IMR-90 (cell line): ENCODE measurements at regions not wholly inside any gene's neighbourhood (a gene's known extent, or its start where the extent isn't known, plus 50 kb on each side); places are given as distances from the start of the nearest gene placed in this dataset.

Experiments
- ATAC-seq: fragments of 200-7000 bp; cut with Tn5 transposase; 2 replicates; pipeline ENCODE4 v1.9.1; 2020; ENCODE audit warnings: low read depth, mild to moderate bottlenecking, moderate library complexity
- BruUV-seq: library from RNA; stranded (reverse); fragments of 400-500 nt; replicated peaks from 2 replicates; lab custom pipeline; 2021; lab: Mats Ljungman, UMichigan
- CTCF ChIA-PET: fragments of 300-600 bp; formaldehyde crosslinking; extraction: SDS; loops from one replicate; lab custom pipeline; 2021; ENCODE audit warnings: antibody characterized with exemption; lab: Yijun Ruan, JAX
- POLR2A ChIA-PET: fragments of 300-600 bp; sonication (Branson Sonifier 250); formaldehyde crosslinking; loops from one replicate; lab custom pipeline; 2022; ENCODE audit warnings: antibody characterized with exemption; ENCODE audit not compliant: unreplicated experiment; lab: Charles Lee
- DNase-seq: peaks from one replicate; pipeline ENCODE4 v3.0.0; 2013
- H2AFZ ChIP-seq: replicated peaks from 2 replicates; pipeline ENCODE3; 2013; ENCODE audit warnings: low read length, mild to moderate bottlenecking; ENCODE audit not compliant: poor library complexity
- H2AK5ac ChIP-seq: 2 replicates; pipeline ENCODE4 v1.6.1; 2013; ENCODE audit warnings: low read depth, low read length, inconsistent platforms
- H2AK9ac ChIP-seq: replicated peaks from 2 replicates; pipeline ENCODE3; 2013; ENCODE audit warnings: mild to moderate bottlenecking, low read depth, low read length, moderate library complexity; ENCODE audit not compliant: poor library complexity
- H2BK120ac ChIP-seq: 2 replicates; pipeline ENCODE4 v1.6.1; 2013; ENCODE audit warnings: low read depth, low read length, inconsistent platforms
- H2BK15ac ChIP-seq: 3 replicates; pipeline ENCODE4 v1.6.1; 2013; ENCODE audit warnings: low read depth, low read length, inconsistent platforms
- H2BK20ac ChIP-seq: 2 replicates; pipeline ENCODE4 v1.6.1; 2013; ENCODE audit warnings: low read depth, mild to moderate bottlenecking, inconsistent platforms, low read length, moderate library complexity
- H2BK5ac ChIP-seq: 2 replicates; pipeline ENCODE4 v1.6.1; 2013; ENCODE audit warnings: mild to moderate bottlenecking, low read depth, low read length, inconsistent platforms; ENCODE audit not compliant: poor library complexity, severe bottlenecking
- H3K14ac ChIP-seq: replicated peaks from 2 replicates; pipeline ENCODE4 v1.6.1; 2013; ENCODE audit warnings: low read depth, low read length, inconsistent platforms
- H3K18ac ChIP-seq: 2 replicates; pipeline ENCODE4 v1.6.1; 2013; ENCODE audit warnings: low read depth, low read length, control low read depth
- H3K23ac ChIP-seq: 2 replicates; pipeline ENCODE4 v1.6.1; 2013; ENCODE audit warnings: low read depth, low read length, inconsistent platforms
- H3K27ac ChIP-seq: 2 replicates; pipeline ENCODE4 v1.5.1; 2013; ENCODE audit warnings: mild to moderate bottlenecking, control low read depth, low read length; ENCODE audit not compliant: insufficient read depth
- H3K27me3 ChIP-seq: 2 replicates; pipeline ENCODE4 v1.6.1; 2013; ENCODE audit warnings: low read length; ENCODE audit not compliant: control insufficient read depth, insufficient read depth
- H3K36me3 ChIP-seq: 2 replicates; pipeline ENCODE4 v1.6.1; 2013; ENCODE audit warnings: low read length, mixed read lengths; ENCODE audit not compliant: control insufficient read depth, insufficient read depth
- H3K4ac ChIP-seq: 2 replicates; pipeline ENCODE4 v1.6.1; 2013; ENCODE audit warnings: low read depth, low read length, inconsistent platforms
- H3K4me1 ChIP-seq: 2 replicates; pipeline ENCODE4 v1.6.1; 2013; ENCODE audit warnings: low read length, mixed read lengths; ENCODE audit not compliant: control insufficient read depth, insufficient read depth
- H3K4me2 ChIP-seq: 2 replicates; pipeline ENCODE4 v1.6.1; 2013; ENCODE audit warnings: low read depth, mild to moderate bottlenecking, control low read depth, low read length, moderate library complexity
- H3K4me3 ChIP-seq: 2 replicates; pipeline ENCODE4 v1.5.1; 2013; ENCODE audit warnings: low read depth, mild to moderate bottlenecking, control low read depth, low read length, moderate library complexity; ENCODE audit not compliant: insufficient read depth
- H3K56ac ChIP-seq: 2 replicates; pipeline ENCODE4 v1.6.1; 2013; ENCODE audit warnings: low read length, inconsistent platforms; ENCODE audit not compliant: insufficient read depth; ENCODE audit errors: extremely low read depth
- H3K79me1 ChIP-seq, 2 experiments: 2 replicates each; pipeline ENCODE4 v1.6.1; 2013; ENCODE audit warnings: low read length in 2 of 2, inconsistent platforms in 1 of 2, low read depth in 1 of 2
- H3K9ac ChIP-seq: 2 replicates; pipeline ENCODE4 v1.6.1; 2013; ENCODE audit warnings: low read depth, low read length, control low read depth
- H3K9me1 ChIP-seq: 2 replicates; pipeline ENCODE4 v1.6.1; 2013; ENCODE audit warnings: low read length, inconsistent platforms; ENCODE audit not compliant: insufficient read depth
- H3K9me3 ChIP-seq: 2 replicates; pipeline ENCODE4 v1.6.1; 2013; ENCODE audit warnings: low read length; ENCODE audit not compliant: control insufficient read depth, insufficient read depth
- H4K20me1 ChIP-seq: 2 replicates; pipeline ENCODE4 v1.6.1; 2013; ENCODE audit warnings: low read length, inconsistent platforms; ENCODE audit not compliant: insufficient read depth
- H4K5ac ChIP-seq: 2 replicates; pipeline ENCODE4 v1.6.1; 2013; ENCODE audit warnings: mild to moderate bottlenecking, low read depth, low read length, control low read depth
- H4K8ac ChIP-seq, 2 experiments: 2 replicates each; pipeline ENCODE4 v1.6.1; 2013; ENCODE audit warnings: low read depth in 2 of 2, low read length in 2 of 2, control low read depth in 1 of 2, inconsistent platforms in 1 of 2
- H4K91ac ChIP-seq: 2 replicates; pipeline ENCODE4 v1.6.1; 2013; ENCODE audit warnings: low read depth, low read length, inconsistent platforms; ENCODE audit not compliant: insufficient read depth
- BHLHE40 ChIP-seq: fragments of 150-350 bp; IDR thresholded peaks from 2 replicates; pipeline ENCODE4 v1.6.1; 2016; ENCODE audit warnings: mild to moderate bottlenecking, low read depth, low read length
- CEBPB ChIP-seq: IDR thresholded peaks from 2 replicates; pipeline ENCODE4 v1.6.1; 2012; ENCODE audit warnings: low read depth, low read length, improper control_type of control experiment
- CHD1 ChIP-seq: IDR thresholded peaks from 2 replicates; pipeline ENCODE4 v1.6.1; 2012; ENCODE audit warnings: low read depth, low read length, improper control_type of control experiment
- MXI1 ChIP-seq: IDR thresholded peaks from 2 replicates; pipeline ENCODE4 v1.6.1; 2012; ENCODE audit warnings: low read depth, mild to moderate bottlenecking, low read length, moderate library complexity, borderline replicate concordance
- POLR2A ChIP-seq: IDR thresholded peaks from 2 replicates; pipeline ENCODE4 v1.6.1; 2012; ENCODE audit warnings: mild to moderate bottlenecking, low read depth, low read length
- RAD21 ChIP-seq: IDR thresholded peaks from 2 replicates; pipeline ENCODE4 v1.6.1; 2012; ENCODE audit warnings: low read length, improper control_type of control experiment
- RFX5 ChIP-seq: IDR thresholded peaks from 2 replicates; pipeline ENCODE4 v1.8.0; 2012; ENCODE audit warnings: low read depth, mild to moderate bottlenecking, low read length, moderate library complexity
- SMC3 ChIP-seq: fragments of 150-350 bp; IDR thresholded peaks from 2 replicates; pipeline ENCODE4 v1.6.1; 2016; ENCODE audit warnings: low read depth, mild to moderate bottlenecking, antibody characterized with exemption, low read length, moderate library complexity
- USF2 ChIP-seq: fragments of 150-350 bp; IDR thresholded peaks from 2 replicates; pipeline ENCODE4 v1.6.1; 2017; ENCODE audit warnings: mild to moderate bottlenecking, antibody characterized with exemption, low read length, low read depth
- WGBS, 2 experiments: methylation state at CpG; one replicate each; pipeline versions ENCODE4 v1.1.5 to v1.1.7; 2013; ENCODE audit warnings: missing lambda C conversion rate in 2 of 2; ENCODE audit not compliant: insufficient read length in 1 of 2; ENCODE audit errors: extremely low coverage in 2 of 2; 5-methylcytosine and 5-hydroxymethylcytosine counted together
- dilution Hi-C: fragments of 300-500 bp; cut with HindIII; formaldehyde crosslinking; loops from one replicate; pipeline ENCODE4 v1.14.3; 2018; ENCODE audit warnings: low sequenced_read_pairs; ENCODE audit not compliant: unreplicated experiment
- in situ Hi-C: fragments of 300-500 bp; cut with MboI; formaldehyde crosslinking; loops from 3 replicates; pipeline ENCODE4 v1.14.3; 2019; ENCODE audit warnings: low sequenced_read_pairs, inconsistent platforms, mixed read lengths
- intact Hi-C: fragments of 100-400 bp; cut with micrococcal nuclease; formaldehyde crosslinking; loops from 2 replicates; pipeline ENCODE4 v1.10.0; 2022
- TF ChIP-seq, protein P1 (sequence below): conservative IDR thresholded peaks from 2 replicates; pipeline ENCODE4 v1.5.1; 2012; ENCODE audit warnings: mild to moderate bottlenecking, low read depth, low read length, improper control_type of control experiment

- dilution Hi-C loops (no loop called here), in situ Hi-C loops (no loop called here), intact Hi-C loops (no loop called here)
- ATAC-seq (no peak), DNase-seq (no peak)
- ChIA-PET CTCF (no interaction called here), POLR2A (no interaction called here)
- Histone ChIP-seq H3K27ac (no peak overlapping the region), H3K4me1 (no peaks in the 10 kb centered on the region), H4K91ac (no peak overlapping the region), H3K9me1 (no peaks in the 10 kb centered on the region), H2AK9ac (no peak overlapping the region), H2AK5ac (no peak overlapping the region), H2AFZ (no peak overlapping the region), H3K56ac (no peak overlapping the region), H3K14ac (no peak overlapping the region), H2BK20ac (no peak overlapping the region), H3K27me3 (no peaks in the 10 kb centered on the region), H4K5ac (no peak overlapping the region), H3K4me2 (no peak overlapping the region), H3K36me3 (no peaks in the 10 kb centered on the region), H3K9ac (no peak overlapping the region), H2BK120ac (no peak overlapping the region), H3K4ac (no peak overlapping the region), H4K20me1 (no peaks in the 10 kb centered on the region), H3K9me3 (no peaks in the 10 kb centered on the region), H3K79me1 (no peaks in the 10 kb centered on the region), H3K18ac (no peak overlapping the region), H3K4me3 (no peak overlapping the region), H2BK15ac (no peak overlapping the region), H3K23ac (no peak overlapping the region), H2BK5ac (no peak overlapping the region), H4K8ac (no peak overlapping the region)
- WGBS, 2 experiments, result 40% methylated on average over 1 of the region's 4 CpGs; no CpG with 5 or more reads in 1 of the 2 experiments
- BruUV-seq, result no TSS peak
- TF ChIP-seq BHLHE40 (no peak), MXI1 (no peak), SMC3 (no peak), RFX5 (no peak), CEBPB (no peak), POLR2A (no peak), CHD1 (no peak), RAD21 (no peak), USF2 (no peak)
- TF ChIP-seq, protein P1, sequence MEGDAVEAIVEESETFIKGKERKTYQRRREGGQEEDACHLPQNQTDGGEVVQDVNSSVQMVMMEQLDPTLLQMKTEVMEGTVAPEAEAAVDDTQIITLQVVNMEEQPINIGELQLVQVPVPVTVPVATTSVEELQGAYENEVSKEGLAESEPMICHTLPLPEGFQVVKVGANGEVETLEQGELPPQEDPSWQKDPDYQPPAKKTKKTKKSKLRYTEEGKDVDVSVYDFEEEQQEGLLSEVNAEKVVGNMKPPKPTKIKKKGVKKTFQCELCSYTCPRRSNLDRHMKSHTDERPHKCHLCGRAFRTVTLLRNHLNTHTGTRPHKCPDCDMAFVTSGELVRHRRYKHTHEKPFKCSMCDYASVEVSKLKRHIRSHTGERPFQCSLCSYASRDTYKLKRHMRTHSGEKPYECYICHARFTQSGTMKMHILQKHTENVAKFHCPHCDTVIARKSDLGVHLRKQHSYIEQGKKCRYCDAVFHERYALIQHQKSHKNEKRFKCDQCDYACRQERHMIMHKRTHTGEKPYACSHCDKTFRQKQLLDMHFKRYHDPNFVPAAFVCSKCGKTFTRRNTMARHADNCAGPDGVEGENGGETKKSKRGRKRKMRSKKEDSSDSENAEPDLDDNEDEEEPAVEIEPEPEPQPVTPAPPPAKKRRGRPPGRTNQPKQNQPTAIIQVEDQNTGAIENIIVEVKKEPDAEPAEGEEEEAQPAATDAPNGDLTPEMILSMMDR, result no peak
Measured at GRCh38 chr3:41094351-41094750, 105.0 kb upstream of the CTNNB1 start.
